Mesothelial cell of epicardium (in vitro differentiated cells): ENCODE measurements at regions not wholly inside any gene's neighbourhood (a gene's known extent, or its start where the extent isn't known, plus 50 kb on each side); places are given as distances from the start of the nearest gene placed in this dataset.

Experiments
- DNase-seq, 2 experiments: peaks; one replicate each; pipeline ENCODE4 v3.0.0; 2021; ENCODE audit warnings: low spot score in 2 of 2; ENCODE audit not compliant: unreplicated experiment in 2 of 2
- H3K27ac Mint-ChIP-seq: 2 replicates; pipeline ENCODE4 v1.8.0; 2021; ENCODE audit warnings: mixed read lengths
- H3K27me3 Mint-ChIP-seq: 2 replicates; pipeline ENCODE4 v1.8.0; 2021; ENCODE audit warnings: low read depth, mixed read lengths
- H3K36me3 Mint-ChIP-seq: 2 replicates; pipeline ENCODE4 v1.8.0; 2021; ENCODE audit warnings: mixed read lengths
- H3K4me1 Mint-ChIP-seq: 2 replicates; pipeline ENCODE4 v1.8.0; 2021; ENCODE audit warnings: mixed read lengths
- H3K4me3 Mint-ChIP-seq: 2 replicates; pipeline ENCODE4 v1.8.0; 2021; ENCODE audit warnings: mild to moderate bottlenecking, moderate library complexity, mixed read lengths
- H3K9me3 Mint-ChIP-seq: 2 replicates; pipeline ENCODE4 v1.8.0; 2021; ENCODE audit warnings: mixed read lengths
- TF ChIP-seq, protein P1 (sequence below): fragments of 200-600 bp; sonication (generic); IDR thresholded peaks from one replicate; pipeline ENCODE4 v1.5.0; 2021; ENCODE audit warnings: antibody characterized with exemption; ENCODE audit not compliant: unreplicated experiment

DNA sequence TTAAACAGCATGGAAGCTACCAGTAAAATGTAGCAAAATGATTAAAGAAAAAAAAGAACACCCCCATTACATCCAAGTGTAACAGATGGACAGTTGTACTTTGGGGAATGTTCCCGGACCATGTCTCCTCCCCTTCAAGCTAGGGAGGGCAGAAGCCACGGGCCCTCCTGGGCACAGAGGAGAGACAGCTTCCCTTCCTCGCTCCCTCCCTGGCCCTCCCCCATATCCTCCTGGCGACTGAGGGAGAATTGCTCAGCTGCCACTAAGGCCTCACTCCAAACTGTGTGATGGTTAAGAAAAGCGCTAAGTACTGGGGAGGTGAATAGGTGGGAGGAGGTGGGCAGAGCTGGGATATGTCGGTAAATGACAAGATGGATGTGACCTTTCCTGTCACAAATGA is 358.0 kb downstream of the HRH4 start:
- peaks cover 5% of the 10 kb centered on the region for H3K4me1 Mint-ChIP-seq
- peaks cover 7% of the 10 kb centered on the region for H3K9me3 Mint-ChIP-seq
- no peaks in the 10 kb centered on the region for H3K36me3 Mint-ChIP-seq
- DNase-seq, result no peak
- peaks cover 33% of the 10 kb centered on the region for H3K27me3 Mint-ChIP-seq
- H3K4me3 Mint-ChIP-seq, result no peak overlapping the region
- TF ChIP-seq, protein P1, sequence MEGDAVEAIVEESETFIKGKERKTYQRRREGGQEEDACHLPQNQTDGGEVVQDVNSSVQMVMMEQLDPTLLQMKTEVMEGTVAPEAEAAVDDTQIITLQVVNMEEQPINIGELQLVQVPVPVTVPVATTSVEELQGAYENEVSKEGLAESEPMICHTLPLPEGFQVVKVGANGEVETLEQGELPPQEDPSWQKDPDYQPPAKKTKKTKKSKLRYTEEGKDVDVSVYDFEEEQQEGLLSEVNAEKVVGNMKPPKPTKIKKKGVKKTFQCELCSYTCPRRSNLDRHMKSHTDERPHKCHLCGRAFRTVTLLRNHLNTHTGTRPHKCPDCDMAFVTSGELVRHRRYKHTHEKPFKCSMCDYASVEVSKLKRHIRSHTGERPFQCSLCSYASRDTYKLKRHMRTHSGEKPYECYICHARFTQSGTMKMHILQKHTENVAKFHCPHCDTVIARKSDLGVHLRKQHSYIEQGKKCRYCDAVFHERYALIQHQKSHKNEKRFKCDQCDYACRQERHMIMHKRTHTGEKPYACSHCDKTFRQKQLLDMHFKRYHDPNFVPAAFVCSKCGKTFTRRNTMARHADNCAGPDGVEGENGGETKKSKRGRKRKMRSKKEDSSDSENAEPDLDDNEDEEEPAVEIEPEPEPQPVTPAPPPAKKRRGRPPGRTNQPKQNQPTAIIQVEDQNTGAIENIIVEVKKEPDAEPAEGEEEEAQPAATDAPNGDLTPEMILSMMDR, result no peak
- H3K27ac Mint-ChIP-seq, result no peak overlapping the region

DNA sequence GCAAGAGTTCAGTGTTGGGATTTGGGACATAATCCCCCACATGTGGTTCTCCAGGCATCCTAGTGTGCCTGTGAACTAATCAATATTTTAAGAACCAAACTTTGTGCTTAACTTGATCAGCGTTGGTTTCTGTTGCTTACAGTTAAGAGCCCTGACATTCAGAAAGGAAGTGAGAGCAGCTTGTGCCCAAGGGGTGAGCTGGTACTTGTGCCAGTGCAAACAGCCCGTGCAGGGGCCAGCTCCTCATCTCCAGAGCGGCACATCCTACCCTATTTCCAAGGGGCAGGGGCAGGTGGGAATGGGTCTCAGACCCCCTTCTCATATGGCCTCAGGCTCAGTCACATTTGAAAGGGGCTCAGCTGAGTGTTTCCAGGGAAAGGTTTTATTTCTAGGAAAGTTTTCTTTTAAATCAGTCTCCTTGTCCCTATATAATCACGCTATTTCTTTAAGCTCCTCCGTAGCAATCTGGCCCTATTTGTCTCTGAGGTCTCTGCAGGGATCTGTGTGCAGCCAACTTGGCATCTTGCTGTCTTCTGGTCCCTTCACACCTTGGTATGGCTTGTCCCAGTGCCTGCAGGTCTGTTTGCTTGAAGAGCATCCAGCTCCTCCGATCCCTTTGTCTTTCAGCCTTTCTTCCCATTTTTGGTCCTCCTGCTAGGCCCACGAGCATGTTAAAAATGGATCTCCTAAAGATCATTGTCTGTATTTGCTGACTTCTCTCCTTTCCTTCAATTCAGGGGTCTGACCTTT is 358.9 kb downstream of the HRH4 start:
- H3K27me3 Mint-ChIP-seq, result peaks cover 33% of the 10 kb centered on the region
- TF ChIP-seq, protein P1, result no peak
- peaks cover 1% of the 10 kb centered on the region for H3K9me3 Mint-ChIP-seq
- DNase-seq, result no peak
- no peak overlapping the region for H3K27ac Mint-ChIP-seq
- no peak overlapping the region for H3K4me3 Mint-ChIP-seq
- H3K36me3 Mint-ChIP-seq, result no peaks in the 10 kb centered on the region
- H3K4me1 Mint-ChIP-seq, result peaks cover 5% of the 10 kb centered on the region

DNA sequence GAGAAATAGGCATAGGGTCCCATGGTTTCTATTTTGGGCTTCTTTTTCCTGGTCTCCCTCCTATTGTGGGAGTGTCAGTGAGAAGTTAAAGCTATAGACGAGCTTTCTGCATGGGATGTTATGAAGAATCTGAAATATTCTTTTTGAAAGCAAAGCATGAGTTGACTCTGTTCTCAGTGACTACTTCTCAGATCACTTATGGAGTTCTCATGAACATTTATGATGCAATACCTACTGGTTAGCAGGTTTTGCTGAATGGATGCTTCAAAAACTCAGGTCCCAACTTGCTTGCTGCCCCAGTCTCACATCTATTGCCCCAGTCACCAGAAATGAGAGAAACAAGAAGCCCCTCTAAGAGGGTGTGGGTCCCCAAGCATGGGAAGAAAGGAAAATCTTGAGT is 365.0 kb downstream of the HRH4 start:
- Mint-ChIP-seq H3K27me3 (peaks cover 17% of the 10 kb centered on the region), H3K27ac (no peak overlapping the region), H3K9me3 (no peaks in the 10 kb centered on the region), H3K4me1 (peaks cover 4% of the 10 kb centered on the region), H3K4me3 (no peak overlapping the region), H3K36me3 (no peaks in the 10 kb centered on the region)
- DNase-seq, result no peak
- TF ChIP-seq, protein P1, result no peak

DNA sequence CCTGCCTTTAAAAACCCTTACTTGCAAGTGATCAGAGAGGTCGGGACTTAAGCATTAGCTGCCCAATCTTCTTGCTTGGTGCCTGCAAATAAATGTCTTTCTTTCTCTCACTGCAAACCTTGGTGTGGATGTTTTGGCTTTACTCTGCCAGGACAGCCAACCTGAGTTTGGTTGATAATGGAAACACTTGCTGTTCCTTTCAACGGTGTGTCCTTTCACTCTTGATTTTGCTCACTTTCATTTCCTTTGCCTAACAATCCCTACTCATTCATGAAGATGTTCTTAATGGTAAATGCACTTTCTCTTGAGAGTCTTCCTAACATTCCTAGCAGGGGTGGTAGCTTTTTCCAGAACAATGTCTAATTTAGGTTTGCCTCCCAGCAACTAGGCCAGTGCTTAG is 366.2 kb downstream of the HRH4 start:
- Mint-ChIP-seq H3K4me3 (no peak overlapping the region), H3K4me1 (peaks cover 7% of the 10 kb centered on the region)

DNA sequence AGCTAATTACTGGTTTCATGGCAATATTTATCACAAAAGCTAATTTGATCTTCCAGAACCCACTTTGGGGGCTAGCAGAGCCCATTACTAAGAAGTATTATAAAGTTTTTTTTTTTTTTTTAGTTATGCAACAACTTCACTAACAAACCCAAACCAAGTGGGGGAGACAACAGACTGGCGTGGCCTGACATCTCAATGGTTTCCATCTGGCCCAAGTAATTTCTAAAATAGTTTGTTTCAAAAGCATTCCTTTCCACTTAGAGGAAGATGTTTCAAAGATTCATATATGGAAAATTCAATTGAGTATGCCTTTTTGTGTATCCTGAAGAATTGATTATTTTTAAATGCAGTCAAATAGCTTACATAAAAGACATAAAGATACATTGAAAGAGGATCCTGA is 367.1 kb downstream of the HRH4 start:
- H3K27me3 Mint-ChIP-seq, result peaks cover 20% of the 10 kb centered on the region
- no peak overlapping the region for H3K27ac Mint-ChIP-seq
- H3K4me1 Mint-ChIP-seq, result peaks cover 16% of the 10 kb centered on the region
- TF ChIP-seq, protein P1, result no peak
- no peaks in the 10 kb centered on the region for H3K9me3 Mint-ChIP-seq
- DNase-seq, result no peak
- H3K4me3 Mint-ChIP-seq, result no peak overlapping the region
- H3K36me3 Mint-ChIP-seq, result no peaks in the 10 kb centered on the region

More for the DNA sequence above, 366.2 kb downstream of the HRH4 start:
- Mint-ChIP-seq H3K27me3 (peaks cover 20% of the 10 kb centered on the region), H3K9me3 (no peaks in the 10 kb centered on the region), H3K36me3 (no peaks in the 10 kb centered on the region), H3K27ac (no peak overlapping the region)
- TF ChIP-seq, protein P1, result no peak
- DNase-seq, result no peak
